Liver (tissue), 8 donors: ENCODE measurements at regions not wholly inside any gene's neighbourhood (a gene's known extent, or its start where the extent isn't known, plus 50 kb on each side); places are given as distances from the start of the nearest gene placed in this dataset.

Experiments used
- DNase-seq: peaks from one replicate; pipeline ENCODE4 v3.0.0-alpha.2; 2017; ENCODE audit warnings: low spot score
- H3K27ac ChIP-seq, 2 donors: one replicate each; pipeline ENCODE4 v1.7.0; 2013; ENCODE audit warnings: inconsistent platforms in 2 of 2, low read length in 2 of 2, control low read depth in 1 of 2, low read depth in 1 of 2, mild to moderate bottlenecking in 1 of 2
- H3K27me3 ChIP-seq, 4 donors: one replicate each; pipeline versions ENCODE4 v1.6.1 to v1.7.0; 2013; ENCODE audit warnings: low read length in 3 of 4, inconsistent platforms in 1 of 4, mild to moderate bottlenecking in 1 of 4, moderate library complexity in 1 of 4; ENCODE audit not compliant: control insufficient read depth in 4 of 4, insufficient read depth in 4 of 4
- H3K36me3 ChIP-seq, 4 donors: one replicate each; pipeline versions ENCODE4 v1.6.1 to v1.7.0; 2013; ENCODE audit warnings: low read length in 3 of 4, mild to moderate bottlenecking in 3 of 4, low read depth in 1 of 4, moderate library complexity in 1 of 4; ENCODE audit not compliant: control insufficient read depth in 4 of 4, insufficient read depth in 3 of 4
- H3K4me1 ChIP-seq, 4 donors: one replicate each; pipeline versions ENCODE4 v1.6.1 to v1.7.0; 2013; ENCODE audit warnings: low read length in 3 of 4, mild to moderate bottlenecking in 3 of 4, moderate library complexity in 1 of 4; ENCODE audit not compliant: control insufficient read depth in 4 of 4, insufficient read depth in 4 of 4
- H3K4me3 ChIP-seq, 3 donors: one replicate each; pipeline versions ENCODE4 v1.6.1 to v1.7.0; 2013; ENCODE audit warnings: low read length in 3 of 3, control low read depth in 1 of 3, low read depth in 1 of 3, mild to moderate bottlenecking in 1 of 3
- H3K9ac ChIP-seq, 2 donors: one replicate each; pipeline ENCODE4 v1.7.0; 2013; ENCODE audit warnings: low read length in 2 of 2, mild to moderate bottlenecking in 2 of 2, moderate library complexity in 2 of 2, control low read depth in 1 of 2, low read depth in 1 of 2
- H3K9me3 ChIP-seq, 4 donors: one replicate each; pipeline versions ENCODE4 v1.6.1 to v1.7.0; 2013; ENCODE audit warnings: low read length in 3 of 4; ENCODE audit not compliant: control insufficient read depth in 4 of 4
- EGR1 ChIP-seq, 2 donors: IDR thresholded peaks; 2 replicates each; pipeline ENCODE4 v1.6.1; 2016 to 2018; ENCODE audit warnings: antibody characterized with exemption in 2 of 2, low read depth in 2 of 2
- FOXA1 ChIP-seq: IDR thresholded peaks from 2 replicates; pipeline ENCODE4 v1.6.1; 2016; ENCODE audit warnings: antibody characterized with exemption
- FOXA2 ChIP-seq: IDR thresholded peaks from 2 replicates; pipeline ENCODE4 v1.6.1; 2016; ENCODE audit warnings: antibody characterized with exemption
- GABPA ChIP-seq, 2 donors: IDR thresholded peaks in 1 of 2; conservative IDR thresholded peaks in 1 of 2; 2 replicates each; pipeline ENCODE4 v1.6.1; 2016; ENCODE audit warnings: antibody characterized with exemption in 2 of 2, mild to moderate bottlenecking in 1 of 2, moderate library complexity in 1 of 2
- HNF4A ChIP-seq, 2 donors: conservative IDR thresholded peaks; 2 replicates each; pipeline ENCODE4 v1.6.1; 2016; ENCODE audit warnings: antibody characterized with exemption in 2 of 2, mild to moderate bottlenecking in 2 of 2
- HNF4G ChIP-seq: IDR thresholded peaks from 2 replicates; pipeline ENCODE4 v1.6.1; 2016; ENCODE audit warnings: antibody characterized with exemption
- JUND ChIP-seq, 2 donors: IDR thresholded peaks; 2 replicates each; pipeline ENCODE4 v1.6.1; 2016; ENCODE audit warnings: antibody characterized with exemption in 2 of 2
- NR2F2 ChIP-seq: IDR thresholded peaks from 2 replicates; pipeline ENCODE4 v1.6.1; 2016; ENCODE audit warnings: antibody characterized with exemption
- RAD21 ChIP-seq, 2 donors: IDR thresholded peaks; 2 replicates each; pipeline ENCODE4 v1.6.1; 2016; ENCODE audit warnings: antibody characterized with exemption in 2 of 2, mild to moderate bottlenecking in 2 of 2
- RXRA ChIP-seq, 2 donors: IDR thresholded peaks; 2 replicates each; pipeline ENCODE4 v1.6.1; 2017 to 2018; ENCODE audit warnings: antibody characterized with exemption in 2 of 2, mild to moderate bottlenecking in 1 of 2
- SP1 ChIP-seq: IDR thresholded peaks from 2 replicates; pipeline ENCODE4 v1.6.1; 2018; ENCODE audit warnings: antibody characterized with exemption, mild to moderate bottlenecking
- TAF1 ChIP-seq: conservative IDR thresholded peaks from 2 replicates; pipeline ENCODE4 v1.6.1; 2016; ENCODE audit warnings: antibody characterized with exemption, mild to moderate bottlenecking
- YY1 ChIP-seq: IDR thresholded peaks from 2 replicates; pipeline ENCODE4 v1.6.1; 2016; ENCODE audit warnings: antibody characterized with exemption, mild to moderate bottlenecking
- WGBS: extraction: QIAGEN DNeasy Blood & Tissue Kit; methylation state at CpG from one replicate; pipeline ENCODE4 v1.1.7; 2013; 5-methylcytosine and 5-hydroxymethylcytosine counted together
- TF ChIP-seq, protein P1 (sequence below): IDR thresholded peaks from 2 replicates; pipeline ENCODE4 v1.6.1; 2016; ENCODE audit warnings: antibody characterized with exemption
- TF ChIP-seq, protein P2 (sequence below): IDR thresholded peaks from 2 replicates; pipeline ENCODE4 v1.6.1; 2016; ENCODE audit warnings: antibody characterized with exemption
- TF ChIP-seq, protein P3 (sequence below): IDR thresholded peaks from 2 replicates; pipeline ENCODE4 v1.6.1; 2016; ENCODE audit warnings: antibody characterized with exemption, mild to moderate bottlenecking
- TF ChIP-seq, protein P4 (sequence below): IDR thresholded peaks from 2 replicates; pipeline ENCODE4 v1.6.1; 2016; ENCODE audit warnings: antibody characterized with exemption
- TF ChIP-seq, protein P5 (sequence below): fragments of 150-350 bp; IDR thresholded peaks from 2 replicates; pipeline ENCODE4 v1.5.1; 2017; ENCODE audit warnings: improper control_type of control experiment, low read depth, low read length; ENCODE audit not compliant: missing input control
- donor health status: healthy.
- donor health status: healthy.
- donor health status: healthy.
- donor health status: healthy.
- donor health status: healthy.

DNA sequence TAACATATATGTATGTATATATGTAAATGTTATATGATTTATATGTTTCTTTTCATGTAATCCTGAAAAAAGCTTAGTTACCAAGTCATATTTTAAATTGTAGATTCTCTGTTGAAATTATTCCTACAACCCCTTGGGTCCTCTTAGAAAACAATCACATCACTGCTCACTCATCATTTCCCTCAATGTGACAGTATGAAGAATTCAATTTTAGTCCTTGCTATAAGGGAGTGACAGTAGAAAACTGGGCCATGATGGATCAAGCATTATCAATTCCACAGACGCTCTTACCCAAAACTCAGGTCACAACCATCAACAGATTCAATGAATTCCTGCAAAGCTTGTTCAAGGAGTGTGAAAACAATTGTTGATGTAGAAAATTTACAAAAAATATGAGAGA lies 1389.5 kb upstream of the ACVR2A start:
- no peak overlapping the region for H3K9ac ChIP-seq
- H3K9me3 ChIP-seq = peaks cover 0 to 6% (median 5%) of the 10 kb centered on the region in 4 donors
- no peaks in the 10 kb centered on the region for H3K4me1 ChIP-seq
- TF ChIP-seq FOXA1 (no peak), JUND (IDR thresholded peaks at IDR 0.05) (no peak), HNF4A (conservative IDR thresholded peaks at IDR 0.05) (no peak), SP1 (no peak), YY1 (no peak), RXRA (IDR thresholded peaks at IDR 0.05) (no peak), RAD21 (IDR thresholded peaks at IDR 0.05) (no peak), EGR1 (IDR thresholded peaks at IDR 0.05; ENCODE audit: low read depth in 2 of 2) (no peak)
- TF ChIP-seq, protein P1, sequence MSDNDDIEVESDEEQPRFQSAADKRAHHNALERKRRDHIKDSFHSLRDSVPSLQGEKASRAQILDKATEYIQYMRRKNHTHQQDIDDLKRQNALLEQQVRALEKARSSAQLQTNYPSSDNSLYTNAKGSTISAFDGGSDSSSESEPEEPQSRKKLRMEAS = no peak
- TF ChIP-seq, protein P2, sequence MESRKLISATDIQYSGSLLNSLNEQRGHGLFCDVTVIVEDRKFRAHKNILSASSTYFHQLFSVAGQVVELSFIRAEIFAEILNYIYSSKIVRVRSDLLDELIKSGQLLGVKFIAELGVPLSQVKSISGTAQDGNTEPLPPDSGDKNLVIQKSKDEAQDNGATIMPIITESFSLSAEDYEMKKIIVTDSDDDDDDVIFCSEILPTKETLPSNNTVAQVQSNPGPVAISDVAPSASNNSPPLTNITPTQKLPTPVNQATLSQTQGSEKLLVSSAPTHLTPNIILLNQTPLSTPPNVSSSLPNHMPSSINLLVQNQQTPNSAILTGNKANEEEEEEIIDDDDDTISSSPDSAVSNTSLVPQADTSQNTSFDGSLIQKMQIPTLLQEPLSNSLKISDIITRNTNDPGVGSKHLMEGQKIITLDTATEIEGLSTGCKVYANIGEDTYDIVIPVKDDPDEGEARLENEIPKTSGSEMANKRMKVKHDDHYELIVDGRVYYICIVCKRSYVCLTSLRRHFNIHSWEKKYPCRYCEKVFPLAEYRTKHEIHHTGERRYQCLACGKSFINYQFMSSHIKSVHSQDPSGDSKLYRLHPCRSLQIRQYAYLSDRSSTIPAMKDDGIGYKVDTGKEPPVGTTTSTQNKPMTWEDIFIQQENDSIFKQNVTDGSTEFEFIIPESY = no peak
- TF ChIP-seq, protein P3, sequence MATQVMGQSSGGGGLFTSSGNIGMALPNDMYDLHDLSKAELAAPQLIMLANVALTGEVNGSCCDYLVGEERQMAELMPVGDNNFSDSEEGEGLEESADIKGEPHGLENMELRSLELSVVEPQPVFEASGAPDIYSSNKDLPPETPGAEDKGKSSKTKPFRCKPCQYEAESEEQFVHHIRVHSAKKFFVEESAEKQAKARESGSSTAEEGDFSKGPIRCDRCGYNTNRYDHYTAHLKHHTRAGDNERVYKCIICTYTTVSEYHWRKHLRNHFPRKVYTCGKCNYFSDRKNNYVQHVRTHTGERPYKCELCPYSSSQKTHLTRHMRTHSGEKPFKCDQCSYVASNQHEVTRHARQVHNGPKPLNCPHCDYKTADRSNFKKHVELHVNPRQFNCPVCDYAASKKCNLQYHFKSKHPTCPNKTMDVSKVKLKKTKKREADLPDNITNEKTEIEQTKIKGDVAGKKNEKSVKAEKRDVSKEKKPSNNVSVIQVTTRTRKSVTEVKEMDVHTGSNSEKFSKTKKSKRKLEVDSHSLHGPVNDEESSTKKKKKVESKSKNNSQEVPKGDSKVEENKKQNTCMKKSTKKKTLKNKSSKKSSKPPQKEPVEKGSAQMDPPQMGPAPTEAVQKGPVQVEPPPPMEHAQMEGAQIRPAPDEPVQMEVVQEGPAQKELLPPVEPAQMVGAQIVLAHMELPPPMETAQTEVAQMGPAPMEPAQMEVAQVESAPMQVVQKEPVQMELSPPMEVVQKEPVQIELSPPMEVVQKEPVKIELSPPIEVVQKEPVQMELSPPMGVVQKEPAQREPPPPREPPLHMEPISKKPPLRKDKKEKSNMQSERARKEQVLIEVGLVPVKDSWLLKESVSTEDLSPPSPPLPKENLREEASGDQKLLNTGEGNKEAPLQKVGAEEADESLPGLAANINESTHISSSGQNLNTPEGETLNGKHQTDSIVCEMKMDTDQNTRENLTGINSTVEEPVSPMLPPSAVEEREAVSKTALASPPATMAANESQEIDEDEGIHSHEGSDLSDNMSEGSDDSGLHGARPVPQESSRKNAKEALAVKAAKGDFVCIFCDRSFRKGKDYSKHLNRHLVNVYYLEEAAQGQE = no peak
- TF ChIP-seq, protein P4, sequence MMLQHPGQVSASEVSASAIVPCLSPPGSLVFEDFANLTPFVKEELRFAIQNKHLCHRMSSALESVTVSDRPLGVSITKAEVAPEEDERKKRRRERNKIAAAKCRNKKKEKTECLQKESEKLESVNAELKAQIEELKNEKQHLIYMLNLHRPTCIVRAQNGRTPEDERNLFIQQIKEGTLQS = no peak
- 95% methylated on average over 1 of the region's 1 CpG for WGBS
- H3K27me3 ChIP-seq = no peaks in the 10 kb centered on the region
- H3K27ac ChIP-seq = no peak overlapping the region
- no peak for DNase-seq
- no peaks in the 10 kb centered on the region for H3K36me3 ChIP-seq
- no peak overlapping the region for H3K4me3 ChIP-seq

DNA sequence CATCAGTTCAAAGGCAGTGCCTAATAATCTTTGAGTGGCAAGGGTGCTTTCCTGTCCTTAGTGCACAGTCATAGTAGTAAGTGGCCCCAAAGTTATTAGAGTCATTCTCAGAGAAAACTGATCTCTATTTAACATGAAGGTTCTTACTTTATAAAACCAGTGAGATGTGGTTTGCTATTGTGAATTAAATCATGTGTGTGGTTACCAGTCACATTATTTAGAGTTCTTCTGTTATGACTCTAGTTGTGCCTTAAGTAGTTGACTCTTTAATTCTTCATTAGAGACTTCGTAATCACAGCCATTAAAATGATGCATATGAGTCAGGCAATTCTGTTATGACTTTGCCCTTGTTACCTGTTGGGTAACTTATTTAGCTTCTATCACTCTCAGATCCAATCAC lies 1392.9 kb upstream of the ACVR2A start:
- TF ChIP-seq NR2F2 (no peak), EGR1 (IDR thresholded peaks at IDR 0.05; ENCODE audit: low read depth in 2 of 2) (no peak), GABPA (IDR thresholded peaks at IDR 0.05 in 1 of 2, conservative IDR thresholded peaks at IDR 0.05 in 1 of 2) (no peak), TAF1 (no peak), HNF4G (no peak), RXRA (IDR thresholded peaks at IDR 0.05) (no peak), FOXA1 (no peak), RAD21 (IDR thresholded peaks at IDR 0.05) (no peak), FOXA2 (no peak), JUND (IDR thresholded peaks at IDR 0.05) (no peak), SP1 (no peak)
- TF ChIP-seq, protein P3 = no peak
- TF ChIP-seq, protein P2 = no peak
- TF ChIP-seq, protein P5, sequence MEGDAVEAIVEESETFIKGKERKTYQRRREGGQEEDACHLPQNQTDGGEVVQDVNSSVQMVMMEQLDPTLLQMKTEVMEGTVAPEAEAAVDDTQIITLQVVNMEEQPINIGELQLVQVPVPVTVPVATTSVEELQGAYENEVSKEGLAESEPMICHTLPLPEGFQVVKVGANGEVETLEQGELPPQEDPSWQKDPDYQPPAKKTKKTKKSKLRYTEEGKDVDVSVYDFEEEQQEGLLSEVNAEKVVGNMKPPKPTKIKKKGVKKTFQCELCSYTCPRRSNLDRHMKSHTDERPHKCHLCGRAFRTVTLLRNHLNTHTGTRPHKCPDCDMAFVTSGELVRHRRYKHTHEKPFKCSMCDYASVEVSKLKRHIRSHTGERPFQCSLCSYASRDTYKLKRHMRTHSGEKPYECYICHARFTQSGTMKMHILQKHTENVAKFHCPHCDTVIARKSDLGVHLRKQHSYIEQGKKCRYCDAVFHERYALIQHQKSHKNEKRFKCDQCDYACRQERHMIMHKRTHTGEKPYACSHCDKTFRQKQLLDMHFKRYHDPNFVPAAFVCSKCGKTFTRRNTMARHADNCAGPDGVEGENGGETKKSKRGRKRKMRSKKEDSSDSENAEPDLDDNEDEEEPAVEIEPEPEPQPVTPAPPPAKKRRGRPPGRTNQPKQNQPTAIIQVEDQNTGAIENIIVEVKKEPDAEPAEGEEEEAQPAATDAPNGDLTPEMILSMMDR = no peak
- H3K36me3 ChIP-seq = no peaks in the 10 kb centered on the region
- DNase-seq = no peak
- no peak overlapping the region for H3K27ac ChIP-seq
- no peak overlapping the region for H3K9ac ChIP-seq
- H3K4me3 ChIP-seq = no peak overlapping the region
- no peaks in the 10 kb centered on the region for H3K4me1 ChIP-seq
- 71% methylated on average over 1 of the region's 1 CpG for WGBS
- no peaks in the 10 kb centered on the region for H3K27me3 ChIP-seq
- H3K9me3 ChIP-seq = no peaks in the 10 kb centered on the region
